GM18868 (cell line): ENCODE measurements at regions not wholly inside any gene's neighbourhood (a gene's known extent, or its start where the extent isn't known, plus 50 kb on each side); places are given as distances from the start of the nearest gene placed in this dataset.
"Not testable (repeated sequence)": the region's sequence is repeated elsewhere in the genome, so short reads cannot be mapped to it uniquely, and the experiment has no call there.

Experiments used
- ATAC-seq: cut with Tn5 transposase; IDR thresholded peaks from one replicate; pipeline ENCODE4 v1.9.1; 2021; ENCODE audit warnings: mild to moderate bottlenecking, moderate library complexity; ENCODE audit not compliant: unreplicated experiment

DNA sequence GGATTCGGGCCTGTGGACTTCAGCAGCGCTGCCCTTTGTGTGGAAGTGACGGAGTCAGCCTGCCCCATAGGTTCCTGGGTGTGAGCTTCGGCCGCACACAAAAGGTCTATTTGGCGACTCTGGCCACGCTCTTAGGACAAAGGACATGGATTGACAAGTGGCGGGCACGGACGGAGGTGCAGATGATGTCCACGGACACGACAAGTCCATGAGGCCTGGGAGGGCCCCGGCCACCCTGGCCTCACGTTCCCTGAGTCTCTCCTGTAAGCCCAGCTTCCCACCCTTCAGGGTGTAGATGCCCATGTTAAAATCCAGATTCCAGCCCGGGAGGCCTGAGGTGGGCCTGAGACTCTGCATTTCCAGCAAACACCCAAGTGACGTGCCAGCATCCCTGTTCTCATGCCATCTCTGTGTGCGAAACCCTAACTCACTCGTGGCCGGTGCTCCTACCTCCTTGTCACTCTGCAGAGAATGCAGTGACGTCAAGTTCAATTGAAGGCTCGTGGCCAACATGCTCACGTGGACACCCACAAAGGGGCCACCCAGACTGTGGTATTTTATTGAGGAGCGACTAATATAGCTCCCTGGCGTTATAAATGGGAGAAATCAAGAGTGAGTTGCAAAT is 111.7 kb downstream of the RTP5 start:
- no peak for ATAC-seq

DNA sequence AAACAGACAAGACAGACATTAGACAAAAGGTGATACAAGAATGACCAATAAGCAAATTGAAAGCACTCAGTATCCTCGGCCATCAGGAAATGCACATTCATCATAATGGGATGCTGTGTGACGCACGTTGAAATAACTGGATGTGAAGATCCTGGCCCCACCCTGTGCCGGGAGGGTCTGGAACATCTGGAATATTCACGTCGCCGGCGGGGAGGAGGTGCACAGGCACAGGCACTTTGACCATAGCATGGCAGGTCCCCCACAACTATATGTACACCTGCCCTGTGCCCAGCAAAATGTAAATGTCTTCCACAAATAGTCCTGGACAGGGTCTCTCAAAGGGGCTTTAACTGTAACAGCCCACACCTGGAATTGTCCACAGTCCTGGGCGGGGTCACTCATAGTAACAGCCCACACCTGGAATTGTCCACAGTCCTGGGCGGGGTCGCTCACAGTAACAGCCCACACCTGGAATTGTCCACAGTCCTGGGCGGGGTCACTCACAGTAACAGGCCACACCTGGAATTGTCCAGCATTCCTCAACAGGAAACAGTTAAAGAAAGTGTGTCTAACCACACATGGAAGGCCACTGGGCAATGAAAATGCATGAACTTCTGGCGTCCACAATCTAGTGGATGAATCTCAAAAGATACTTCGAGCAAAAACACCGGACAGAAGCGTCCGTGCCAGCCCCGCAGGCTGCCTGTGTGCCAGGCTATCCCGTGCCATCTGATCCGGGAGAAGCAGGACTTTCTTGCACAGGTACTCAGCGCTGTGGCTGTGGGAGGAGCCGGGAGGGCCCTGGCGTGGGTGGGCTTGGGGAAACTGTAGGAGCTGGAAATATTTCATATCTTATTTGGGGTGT is 113.4 kb downstream of the RTP5 start:
- ATAC-seq, result no peak

DNA sequence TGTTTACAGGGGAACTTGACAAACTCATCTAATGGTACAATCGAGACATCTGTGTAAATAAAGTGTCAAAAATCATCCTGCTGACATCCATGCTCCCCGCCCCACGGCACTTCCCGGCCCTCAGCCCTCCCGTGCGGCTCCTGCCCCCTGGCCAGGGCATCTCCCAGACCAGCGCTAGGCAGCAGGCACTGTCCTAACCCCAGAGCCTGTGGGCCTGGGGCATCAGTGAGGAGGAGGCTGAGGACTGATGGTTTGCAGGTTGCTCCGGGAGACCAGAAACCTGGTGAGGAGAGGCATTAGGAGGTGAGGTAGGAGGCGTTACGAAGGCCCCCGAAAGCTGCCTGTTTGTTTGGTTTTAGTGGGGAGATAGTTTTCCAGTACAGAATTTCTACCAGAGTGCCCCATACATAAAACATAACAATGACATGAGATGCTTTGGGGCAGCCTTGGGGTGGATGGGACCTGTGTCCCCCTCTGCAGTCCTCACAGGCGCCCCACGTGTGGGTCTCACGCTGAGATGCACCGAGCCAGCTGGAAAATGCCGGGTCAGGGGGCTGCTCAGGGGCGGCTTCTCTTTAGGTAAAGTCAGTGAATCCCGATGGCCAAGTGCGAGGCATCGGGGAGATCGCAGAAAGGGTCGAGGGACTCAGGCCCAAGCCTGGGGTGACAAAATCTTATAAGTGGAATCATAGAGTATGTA is 114.2 kb downstream of the RTP5 start:
- ATAC-seq, result no peak

DNA sequence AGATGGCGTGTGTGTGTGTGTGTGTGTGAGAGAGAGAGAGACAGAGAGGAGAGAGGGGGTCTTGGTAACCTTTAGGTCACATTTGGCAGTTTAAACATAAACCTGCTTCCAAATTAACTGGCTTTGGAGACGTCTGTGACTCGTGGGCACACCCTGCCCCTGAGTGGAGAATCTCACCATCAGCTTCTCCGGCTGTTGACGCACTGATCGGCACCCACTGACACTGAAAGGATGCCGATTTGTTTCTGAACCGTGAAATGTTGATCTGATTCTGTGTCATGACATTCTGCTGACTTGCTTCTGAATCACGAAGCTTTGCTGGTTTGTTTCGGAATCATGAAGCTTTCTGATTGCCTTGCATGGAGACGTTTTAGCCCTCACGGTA is 114.7 kb downstream of the RTP5 start:
- ATAC-seq, result no peak

DNA sequence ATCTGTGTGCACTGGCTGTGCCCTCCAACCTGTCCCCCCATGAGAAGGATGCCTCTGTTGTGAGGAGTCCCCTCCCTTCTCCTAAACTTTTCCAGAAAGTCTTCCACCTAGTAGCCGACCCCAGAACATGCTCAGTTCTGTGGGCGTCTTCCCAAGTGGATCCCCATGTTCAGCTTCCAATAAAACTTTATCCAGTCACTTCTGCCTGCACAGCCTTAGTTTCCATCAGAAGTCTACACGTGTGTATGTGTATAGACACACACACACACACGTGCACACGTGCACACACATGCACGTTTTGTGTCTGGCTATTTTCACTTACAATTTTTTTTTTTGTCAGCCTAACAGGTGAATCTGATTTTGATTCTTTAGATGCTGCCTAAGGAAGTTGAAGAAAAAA is 115.1 kb downstream of the RTP5 start:
- ATAC-seq, result no peak

DNA sequence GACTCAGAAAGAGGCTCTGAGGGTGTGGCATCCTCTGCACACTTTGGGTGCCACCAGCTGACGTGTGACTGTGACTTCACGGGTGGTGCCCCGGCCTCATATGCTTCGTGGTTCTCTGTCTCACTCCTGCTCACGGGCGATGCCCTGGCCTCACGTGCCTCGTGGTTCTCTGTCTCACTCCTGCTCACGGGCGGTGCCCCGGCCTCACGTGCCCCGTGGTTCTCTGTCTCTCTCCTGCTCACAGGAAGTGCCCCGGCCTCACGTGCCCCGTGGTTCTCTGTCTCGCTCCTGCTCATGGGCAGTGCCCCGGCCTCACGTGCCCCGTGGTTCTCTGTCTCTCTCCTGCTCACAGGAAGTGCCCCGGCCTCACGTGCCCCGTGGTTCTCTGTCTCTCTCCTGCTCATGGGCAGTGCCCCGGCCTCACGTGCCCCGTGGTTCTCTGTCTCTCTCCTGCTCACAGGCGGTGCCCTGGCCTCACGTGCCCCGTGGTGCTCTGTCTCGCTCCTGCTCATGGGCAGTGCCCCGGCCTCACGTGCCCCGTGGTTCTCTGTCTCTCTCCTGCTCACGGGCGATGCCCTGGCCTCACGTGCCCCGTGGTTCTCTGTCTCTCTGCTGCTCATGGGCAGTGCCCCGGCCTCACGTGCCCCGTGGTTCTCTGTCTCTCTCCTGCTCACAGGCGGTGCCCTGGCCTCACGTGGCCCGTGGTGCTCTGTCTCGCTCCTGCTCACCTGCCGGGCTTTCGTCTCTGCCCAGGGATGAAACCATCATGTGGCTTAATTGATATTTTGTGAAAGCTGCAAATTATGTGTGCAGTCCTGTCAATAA is 115.8 kb downstream of the RTP5 start:
- ATAC-seq, result not testable (repeated sequence)

DNA sequence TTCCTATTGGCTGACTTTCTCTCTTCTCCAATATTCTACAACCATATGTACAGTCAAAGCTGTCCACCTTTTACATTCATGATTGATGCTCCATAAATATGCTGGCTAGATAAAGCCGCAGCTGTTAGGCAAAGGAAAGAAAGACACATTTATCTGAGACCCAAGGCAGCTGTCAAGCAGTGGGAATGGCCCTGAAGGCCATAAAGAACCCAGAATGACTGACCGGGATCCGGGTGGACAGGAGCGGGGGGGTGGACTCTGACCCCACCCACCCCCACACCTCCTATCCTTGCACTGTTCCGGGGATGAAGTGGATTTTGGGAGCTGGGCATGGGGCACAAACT is 116.4 kb downstream of the RTP5 start:
- ATAC-seq, result no peak

DNA sequence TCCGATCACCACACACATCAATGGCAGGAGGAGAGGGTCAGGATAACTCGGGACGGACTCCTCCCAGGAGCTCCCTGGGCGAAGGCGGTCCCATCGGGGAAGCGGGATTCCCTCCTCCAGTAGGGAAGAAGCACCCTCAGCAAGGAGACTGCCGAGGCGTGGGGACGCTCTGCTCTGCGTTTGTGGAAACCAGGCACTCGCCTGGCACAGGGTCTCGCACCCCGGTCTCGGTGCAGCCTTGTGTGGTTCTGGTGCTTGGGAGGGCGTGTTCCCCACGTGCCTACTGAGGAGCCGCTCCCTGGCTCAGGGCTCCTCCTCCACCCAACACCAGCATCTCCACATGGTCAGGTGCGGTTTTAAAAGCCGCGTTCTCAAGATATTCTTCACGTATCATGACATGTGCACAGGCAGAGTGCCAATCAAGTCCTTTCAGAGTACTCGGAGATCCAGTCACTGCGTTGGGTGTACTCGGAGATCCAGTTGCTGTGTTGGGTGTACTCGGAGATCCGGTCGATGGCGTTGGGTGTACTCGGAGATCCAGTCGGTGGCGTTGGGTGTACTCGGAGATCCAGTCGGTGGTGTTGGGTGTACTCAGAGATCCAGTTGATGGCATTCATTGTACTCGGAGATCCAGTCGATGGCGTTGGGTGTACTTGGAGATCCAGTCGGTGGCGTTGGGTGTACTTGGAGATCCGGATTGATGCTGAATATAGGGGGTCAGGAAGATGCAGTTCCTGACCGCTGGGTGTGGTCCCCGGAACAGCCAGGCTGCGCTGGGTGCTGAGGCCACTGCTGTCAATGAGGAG is 117.5 kb downstream of the RTP5 start:
- ATAC-seq, result no peak

DNA sequence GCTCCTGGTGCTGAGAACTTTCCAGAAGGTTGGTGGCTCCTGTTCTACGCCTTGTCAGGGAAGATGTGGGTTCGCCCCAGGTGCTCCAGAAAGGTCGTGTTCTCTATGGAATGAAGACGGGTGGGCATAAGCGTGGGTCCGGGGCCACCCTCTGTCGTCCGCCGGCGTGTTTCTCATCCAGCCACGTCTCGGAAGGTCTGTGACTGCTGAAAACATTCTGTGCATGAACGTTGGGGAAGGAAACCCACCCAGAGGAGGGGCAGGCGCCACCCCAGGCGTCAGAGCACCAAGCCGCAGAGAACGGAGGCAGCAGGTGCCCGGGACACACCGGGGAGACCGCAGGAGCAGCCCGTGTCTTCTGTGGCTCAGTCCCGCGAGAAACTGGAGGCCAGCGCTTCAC is 118.2 kb downstream of the RTP5 start:
- ATAC-seq, result no peak

DNA sequence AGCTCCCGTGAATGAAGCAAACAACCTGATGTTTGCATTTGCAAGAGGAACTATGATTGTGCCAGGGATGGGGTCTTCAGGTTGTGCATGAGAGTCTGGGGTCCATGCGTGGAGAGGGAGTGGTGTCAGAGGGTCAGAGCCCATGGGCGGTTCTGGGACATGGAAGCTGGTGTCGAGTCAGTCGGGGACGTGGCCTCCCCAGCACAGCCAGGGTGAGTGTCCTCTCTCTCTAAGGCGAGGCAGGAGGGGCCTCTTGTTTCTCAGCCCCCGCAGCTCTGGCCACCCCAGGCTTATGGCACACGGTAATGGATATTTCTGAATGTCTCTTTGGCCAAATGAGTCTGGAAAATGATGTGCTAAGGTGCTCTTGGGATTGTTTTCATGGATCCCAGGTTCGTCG is 118.6 kb downstream of the RTP5 start:
- ATAC-seq, result no peak

DNA sequence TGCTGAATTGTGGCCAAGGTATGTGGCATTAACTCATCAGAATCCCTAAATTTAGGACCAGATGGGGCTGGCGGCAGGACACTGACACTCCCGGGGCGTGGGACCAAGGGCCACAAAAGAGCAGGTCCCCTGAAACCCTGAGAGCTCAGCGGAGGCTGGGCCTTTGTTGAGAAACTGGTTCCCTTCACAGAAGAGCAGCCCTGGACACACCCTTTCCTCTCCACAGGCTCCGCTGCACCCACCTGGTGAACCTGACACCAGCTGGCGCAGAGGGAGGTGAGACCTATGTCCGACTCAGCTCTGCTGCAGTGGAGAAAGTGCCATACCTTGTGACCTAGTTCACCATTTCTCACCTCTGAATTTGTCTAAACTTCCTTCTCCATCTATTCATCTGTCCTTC is 119.5 kb downstream of the RTP5 start:
- ATAC-seq, result no peak

DNA sequence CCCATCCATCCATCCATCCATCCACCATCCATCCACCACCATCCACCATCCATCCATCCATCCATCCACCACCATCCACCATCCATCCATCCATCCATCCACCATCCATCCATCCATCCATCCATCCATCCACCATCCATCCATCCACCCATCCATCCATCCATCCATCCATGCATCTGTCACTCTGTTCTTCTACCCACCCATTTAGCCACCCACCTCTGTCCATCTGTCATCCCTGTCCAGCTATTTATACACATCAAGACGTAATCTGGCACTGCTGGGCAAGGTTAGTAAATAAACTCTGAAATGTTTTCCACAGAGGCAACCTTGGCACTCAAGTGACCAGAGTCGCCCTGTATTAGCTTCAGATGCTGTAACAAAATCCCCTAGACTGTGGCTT is 120.9 kb downstream of the RTP5 start:
- no peak for ATAC-seq

DNA sequence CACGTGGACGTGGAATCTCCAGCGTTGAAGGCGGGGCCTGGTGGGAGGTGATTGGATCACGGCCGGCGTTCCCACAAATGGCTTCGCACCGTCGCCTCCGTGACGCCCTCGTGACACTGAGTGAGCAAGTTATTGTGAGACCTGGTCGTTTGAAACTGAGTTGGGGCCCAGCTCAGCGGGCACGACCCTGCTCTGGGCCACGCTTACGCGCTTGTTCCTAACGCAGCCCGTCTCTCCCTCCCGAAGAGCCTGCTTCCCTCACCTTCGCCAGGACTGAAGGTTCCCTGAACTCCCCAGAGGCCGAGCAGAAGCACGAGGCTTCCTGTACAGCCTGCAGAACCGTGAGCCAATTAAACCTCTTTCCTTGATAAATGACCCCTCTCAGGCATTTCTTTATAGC is 121.8 kb downstream of the RTP5 start:
- ATAC-seq, result no peak

DNA sequence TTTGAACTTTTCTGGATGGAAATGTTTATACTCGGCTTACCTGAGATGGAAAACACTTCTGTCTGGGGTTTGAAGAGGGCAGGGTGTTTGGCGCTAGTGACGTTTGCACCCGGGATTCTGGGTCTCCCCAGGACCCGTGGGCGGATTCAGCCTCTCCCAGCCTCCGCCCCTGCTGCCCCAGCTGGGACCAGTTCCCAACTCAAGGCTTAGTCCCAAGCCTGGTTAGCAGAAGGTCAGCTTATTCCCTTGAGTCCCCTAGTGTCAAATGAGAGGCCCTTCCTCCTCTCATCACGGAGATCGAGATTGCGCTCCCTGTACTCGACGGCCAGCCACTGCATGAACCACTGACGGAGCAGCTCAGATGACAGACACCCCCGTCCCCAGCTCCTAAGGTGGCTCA is 123.2 kb downstream of the RTP5 start:
- ATAC-seq, result no peak

DNA sequence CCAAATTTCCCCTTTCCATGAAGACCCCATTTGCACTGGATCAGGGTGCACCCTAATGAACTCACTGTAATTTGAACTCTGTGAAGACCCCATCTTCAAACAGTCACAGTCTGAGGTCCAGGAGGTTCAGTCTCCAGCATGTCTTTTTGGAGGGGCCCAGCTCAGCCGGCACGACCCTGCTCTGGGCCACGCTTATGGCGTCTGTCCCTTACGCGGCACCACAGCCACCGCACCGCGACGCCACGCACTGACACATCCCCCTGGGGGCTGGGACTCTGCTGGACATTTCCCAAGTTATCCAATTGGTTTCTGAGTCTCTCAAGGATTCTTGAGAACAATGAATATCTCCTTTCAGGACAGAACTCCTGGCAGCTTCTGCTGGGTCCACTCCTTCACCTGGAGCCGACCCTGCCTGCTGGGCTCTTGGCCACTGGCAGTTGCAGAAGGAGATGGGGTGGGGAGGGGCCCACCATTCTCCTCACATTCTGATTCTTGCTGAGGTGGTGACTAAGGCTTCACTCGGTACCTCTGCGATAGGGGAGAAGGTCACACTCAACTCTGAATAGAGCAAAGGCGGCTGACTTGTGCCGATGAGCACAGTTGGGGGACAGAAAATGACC is 124.0 kb downstream of the RTP5 start:
- no peak for ATAC-seq

DNA sequence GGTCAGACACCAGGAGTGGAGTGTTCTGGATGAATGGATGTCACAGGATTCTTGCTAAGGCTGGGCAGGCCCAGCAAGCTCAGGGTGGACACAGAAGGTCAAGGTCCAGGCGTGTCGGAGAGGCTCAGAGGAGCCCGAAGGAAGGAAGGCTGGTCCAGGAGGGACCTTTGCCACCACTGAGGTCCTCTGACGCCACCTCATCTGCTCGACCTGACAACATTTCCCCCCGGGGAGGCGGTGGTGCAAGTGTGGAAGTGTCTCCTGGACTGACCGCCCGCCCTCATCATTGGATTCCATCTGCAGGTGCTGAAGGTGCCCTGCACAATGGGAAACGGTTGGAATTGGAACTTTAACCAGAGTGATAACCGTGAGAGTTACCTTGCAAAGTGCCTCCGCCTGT is 124.6 kb downstream of the RTP5 start:
- no peak for ATAC-seq

DNA sequence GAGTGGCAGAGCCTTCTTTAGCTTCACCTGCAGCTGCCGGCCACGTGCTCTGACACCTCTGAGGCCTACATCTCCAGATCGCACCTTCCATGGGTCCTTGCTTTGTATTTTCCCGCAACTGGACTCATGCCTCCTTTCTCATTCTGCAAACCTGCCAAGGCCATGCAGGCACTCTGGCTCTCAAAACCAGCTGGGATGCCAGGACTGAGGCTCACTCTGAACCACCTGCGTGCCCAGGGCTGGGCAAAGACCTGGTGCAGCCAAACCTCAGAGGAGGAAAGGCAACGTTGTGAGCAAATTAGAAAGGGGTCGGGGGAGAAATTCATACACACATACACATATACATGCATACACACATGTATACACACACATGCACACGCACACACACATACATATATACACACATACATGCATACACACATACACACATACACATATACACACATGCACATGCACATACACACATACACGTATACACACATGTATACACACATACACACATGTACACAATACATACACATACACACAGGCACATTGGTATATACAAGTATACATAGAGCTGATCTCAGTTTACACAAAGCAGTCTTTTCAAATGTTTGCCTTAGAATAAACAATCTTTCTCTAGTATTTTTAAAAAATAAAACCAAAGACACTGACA is 125.2 kb downstream of the RTP5 start:
- ATAC-seq, result no peak

DNA sequence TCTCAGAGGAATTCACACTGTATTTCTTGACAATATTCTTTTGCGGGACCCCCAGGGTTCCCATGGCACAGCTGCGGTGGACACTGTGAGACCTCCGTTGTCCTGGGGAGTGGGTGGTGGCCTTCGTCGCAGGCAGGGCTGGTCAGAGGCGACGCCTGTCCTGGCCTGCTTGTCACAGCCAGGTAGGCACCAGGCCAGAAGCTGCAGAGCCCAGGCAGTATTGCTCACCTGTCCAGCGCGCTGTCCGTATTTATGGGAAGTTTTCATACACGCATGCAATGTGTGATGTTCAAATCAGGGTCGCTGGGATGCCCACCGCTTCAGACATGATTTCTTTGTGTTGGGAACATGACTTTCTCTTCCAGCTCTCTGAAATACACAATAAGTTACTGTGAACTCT is 126.6 kb downstream of the RTP5 start:
- ATAC-seq, result no peak

DNA sequence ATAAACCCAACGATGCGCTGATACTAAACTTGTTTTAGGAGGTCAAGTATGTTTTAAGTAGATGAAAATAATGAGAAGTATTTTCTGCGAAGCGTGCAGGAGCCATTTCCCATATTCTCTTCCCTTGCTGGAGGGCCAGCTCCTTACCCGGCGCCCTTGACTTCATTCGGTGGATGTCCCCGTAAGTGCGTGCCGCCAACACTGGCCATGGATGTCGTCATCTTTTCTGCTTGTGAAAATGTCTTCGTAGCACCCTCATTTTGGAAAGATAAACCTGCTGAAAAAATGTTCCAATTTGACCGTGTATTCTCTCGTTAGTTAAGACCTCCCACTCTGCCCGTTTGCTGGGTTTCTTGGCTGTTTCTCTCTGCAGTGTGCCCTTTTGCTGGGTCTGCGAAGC is 127.5 kb downstream of the RTP5 start:
- no peak for ATAC-seq

DNA sequence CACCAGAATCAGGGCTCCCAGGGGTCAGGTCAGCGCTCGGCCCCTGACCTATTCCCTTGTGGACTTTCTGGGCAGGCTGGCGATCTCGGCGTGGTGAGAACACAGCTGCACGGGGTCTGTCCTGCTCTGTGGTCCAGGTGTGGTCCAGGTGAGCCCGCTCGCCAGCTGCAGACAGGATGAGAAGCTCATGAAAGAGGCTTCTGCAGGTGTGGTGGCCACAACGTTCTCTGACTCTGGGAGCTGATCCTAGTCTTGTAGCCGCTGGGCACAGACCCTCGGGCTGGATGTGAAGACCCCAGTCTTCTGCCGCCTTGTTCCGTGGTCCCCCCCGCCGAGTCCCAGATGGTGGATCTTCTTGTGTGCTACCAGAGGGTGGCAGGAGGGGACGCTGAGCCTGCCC is 129.7 kb downstream of the RTP5 start:
- no peak for ATAC-seq
